PC-3 (cell line): ENCODE measurements at regions not wholly inside any gene's neighbourhood (a gene's known extent, or its start where the extent isn't known, plus 50 kb on each side); places are given as distances from the start of the nearest gene placed in this dataset.

Source experiments
- ATAC-seq: fragments of 200-7000 bp; cut with Tn5 transposase; 2 replicates; pipeline ENCODE4 v1.9.1; 2020; ENCODE audit warnings: mild to moderate bottlenecking, moderate library complexity
- BruUV-seq: library from RNA; stranded (reverse); fragments of 400-500 nt; replicated peaks from 2 replicates; lab custom pipeline; 2021; lab: Mats Ljungman, UMichigan
- CTCF ChIA-PET: fragments of 300-600 bp; sonication (Branson Sonifier 250); formaldehyde crosslinking; loops from one replicate; lab custom pipeline; 2022; ENCODE audit warnings: antibody characterized with exemption; lab: Charles Lee
- POLR2A ChIA-PET: fragments of 300-600 bp; sonication (Branson Sonifier 250); formaldehyde crosslinking; loops from one replicate; lab custom pipeline; 2022; ENCODE audit warnings: antibody characterized with exemption; ENCODE audit not compliant: unreplicated experiment; lab: Charles Lee
- DNase-seq: peaks from one replicate; pipeline ENCODE4 v3.0.0-alpha.2; 2015
- H2AFZ ChIP-seq: fragments of 300-600 bp; sonication (generic); 2 replicates; pipeline ENCODE4 v1.6.0; 2016; ENCODE audit warnings: antibody characterized with exemption, low read length
- H3F3A ChIP-seq: fragments of 300-600 bp; sonication (generic); one replicate; pipeline ENCODE4 v1.6.0; 2017; ENCODE audit warnings: antibody characterized with exemption, low read length, control low read depth, mild to moderate bottlenecking; ENCODE audit not compliant: unreplicated experiment
- H3K27ac ChIP-seq: fragments of 300-600 bp; sonication (generic); 2 replicates; pipeline ENCODE4 v1.5.1; 2016; ENCODE audit warnings: mild to moderate bottlenecking, low read length
- H3K27me3 ChIP-seq: fragments of 300-600 bp; sonication (generic); 2 replicates; pipeline ENCODE4 v1.6.1; 2016; ENCODE audit warnings: low read length, mixed read lengths
- H3K36me3 ChIP-seq: fragments of 300-600 bp; sonication (generic); 2 replicates; pipeline ENCODE4 v1.6.1; 2016; ENCODE audit warnings: low read depth, mixed run types, low read length, mixed read lengths
- H3K4me1 ChIP-seq: fragments of 300-600 bp; sonication (generic); 2 replicates; pipeline ENCODE4 v1.5.1; 2016; ENCODE audit warnings: low read length; ENCODE audit not compliant: insufficient read depth
- H3K4me2 ChIP-seq: fragments of 300-600 bp; sonication (generic); 2 replicates; pipeline ENCODE4 v1.6.0; 2016; ENCODE audit warnings: low read length
- H3K4me3 ChIP-seq: fragments of 300-600 bp; sonication (generic); 2 replicates; pipeline ENCODE4 v1.5.1; 2016; ENCODE audit warnings: mild to moderate bottlenecking, low read length, mixed read lengths
- H3K79me2 ChIP-seq: fragments of 300-600 bp; sonication (generic); 2 replicates; pipeline ENCODE4 v1.6.1; 2017; ENCODE audit warnings: low read length, mixed read lengths
- H3K9ac ChIP-seq: fragments of 300-600 bp; sonication (generic); 2 replicates; pipeline ENCODE4 v1.6.0; 2016; ENCODE audit warnings: mild to moderate bottlenecking, low read length
- H3K9me2 ChIP-seq: fragments of 300-600 bp; sonication (generic); replicated peaks from 2 replicates; pipeline ENCODE4 v1.6.1; 2016; ENCODE audit warnings: mixed run types, low read length, mixed read lengths
- H3K9me3 ChIP-seq: fragments of 300-600 bp; sonication (generic); 2 replicates; pipeline ENCODE4 v1.6.1; 2016; ENCODE audit warnings: low read length, mixed read lengths
- H4K20me1 ChIP-seq: fragments of 300-600 bp; sonication (generic); 2 replicates; pipeline ENCODE4 v1.6.1; 2016; ENCODE audit warnings: low read length, mixed read lengths
- EZH2 ChIP-seq: fragments of 300-600 bp; sonication (generic); IDR thresholded peaks from one replicate; pipeline ENCODE4 v1.6.1; 2017; ENCODE audit warnings: antibody characterized with exemption, mild to moderate bottlenecking, low read length; ENCODE audit not compliant: unreplicated experiment
- EZH2phosphoT487 ChIP-seq: fragments of 300-600 bp; sonication (generic); IDR thresholded peaks from 2 replicates; pipeline ENCODE4 v1.6.1; 2018; ENCODE audit warnings: mild to moderate bottlenecking, antibody characterized with exemption, low read length, borderline replicate concordance
- intact Hi-C: fragments of 100-400 bp; cut with micrococcal nuclease; formaldehyde crosslinking; loops from 2 replicates; pipeline ENCODE4 v1.9.0; 2023
- TF ChIP-seq, protein P1 (sequence below): fragments of 300-600 bp; sonication (generic); conservative IDR thresholded peaks from 2 replicates; pipeline ENCODE4 v1.5.1; 2017; ENCODE audit warnings: antibody characterized with exemption, low read depth, mild to moderate bottlenecking, low read length

- Histone ChIP-seq H3K9me2 (no peaks in the 10 kb centered on the region), H3F3A (no peaks in the 10 kb centered on the region), H3K9me3 (no peaks in the 10 kb centered on the region), H3K27ac (no peak overlapping the region), H4K20me1 (no peaks in the 10 kb centered on the region), H3K4me3 (no peak overlapping the region), H2AFZ (no peak overlapping the region), H3K4me1 (no peaks in the 10 kb centered on the region), H3K36me3 (no peaks in the 10 kb centered on the region), H3K9ac (no peak overlapping the region), H3K27me3 (no peaks in the 10 kb centered on the region), H3K79me2 (no peaks in the 10 kb centered on the region), H3K4me2 (no peak overlapping the region)
- BruUV-seq: no TSS peak
- TF ChIP-seq EZH2phosphoT487 (no peak), EZH2 (no peak)
- TF ChIP-seq, protein P1, sequence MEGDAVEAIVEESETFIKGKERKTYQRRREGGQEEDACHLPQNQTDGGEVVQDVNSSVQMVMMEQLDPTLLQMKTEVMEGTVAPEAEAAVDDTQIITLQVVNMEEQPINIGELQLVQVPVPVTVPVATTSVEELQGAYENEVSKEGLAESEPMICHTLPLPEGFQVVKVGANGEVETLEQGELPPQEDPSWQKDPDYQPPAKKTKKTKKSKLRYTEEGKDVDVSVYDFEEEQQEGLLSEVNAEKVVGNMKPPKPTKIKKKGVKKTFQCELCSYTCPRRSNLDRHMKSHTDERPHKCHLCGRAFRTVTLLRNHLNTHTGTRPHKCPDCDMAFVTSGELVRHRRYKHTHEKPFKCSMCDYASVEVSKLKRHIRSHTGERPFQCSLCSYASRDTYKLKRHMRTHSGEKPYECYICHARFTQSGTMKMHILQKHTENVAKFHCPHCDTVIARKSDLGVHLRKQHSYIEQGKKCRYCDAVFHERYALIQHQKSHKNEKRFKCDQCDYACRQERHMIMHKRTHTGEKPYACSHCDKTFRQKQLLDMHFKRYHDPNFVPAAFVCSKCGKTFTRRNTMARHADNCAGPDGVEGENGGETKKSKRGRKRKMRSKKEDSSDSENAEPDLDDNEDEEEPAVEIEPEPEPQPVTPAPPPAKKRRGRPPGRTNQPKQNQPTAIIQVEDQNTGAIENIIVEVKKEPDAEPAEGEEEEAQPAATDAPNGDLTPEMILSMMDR: no peak
- intact Hi-C loops: no loop called here
- no peak for ATAC-seq
- POLR2A ChIA-PET: no interaction called here
- CTCF ChIA-PET: no interaction called here
- DNase-seq: no peak
Measured at GRCh38 chr18:72444798-72445155, 99.4 kb downstream of the CBLN2 start.

GRCh38 chr18:72444111-72444797 lies 99.9 kb downstream of the CBLN2 start:
- Histone ChIP-seq H3K79me2 (no peaks in the 10 kb centered on the region), H3K9me2 (no peaks in the 10 kb centered on the region), H3K9ac (no peak overlapping the region), H3K36me3 (no peaks in the 10 kb centered on the region), H2AFZ (no peak overlapping the region), H3K27ac (no peak overlapping the region), H4K20me1 (no peaks in the 10 kb centered on the region), H3K4me3 (no peak overlapping the region), H3K4me1 (no peaks in the 10 kb centered on the region), H3K4me2 (no peak overlapping the region), H3K9me3 (no peaks in the 10 kb centered on the region), H3F3A (no peaks in the 10 kb centered on the region), H3K27me3 (no peaks in the 10 kb centered on the region)
- ChIA-PET POLR2A (no interaction called here), CTCF (no interaction called here)
- no TSS peak for BruUV-seq
- no peak for DNase-seq
- intact Hi-C loops: no loop called here
- ATAC-seq: no peak
- no peak for TF ChIP-seq EZH2
- TF ChIP-seq, protein P1: no peak
- no peak for TF ChIP-seq EZH2phosphoT487

DNA sequence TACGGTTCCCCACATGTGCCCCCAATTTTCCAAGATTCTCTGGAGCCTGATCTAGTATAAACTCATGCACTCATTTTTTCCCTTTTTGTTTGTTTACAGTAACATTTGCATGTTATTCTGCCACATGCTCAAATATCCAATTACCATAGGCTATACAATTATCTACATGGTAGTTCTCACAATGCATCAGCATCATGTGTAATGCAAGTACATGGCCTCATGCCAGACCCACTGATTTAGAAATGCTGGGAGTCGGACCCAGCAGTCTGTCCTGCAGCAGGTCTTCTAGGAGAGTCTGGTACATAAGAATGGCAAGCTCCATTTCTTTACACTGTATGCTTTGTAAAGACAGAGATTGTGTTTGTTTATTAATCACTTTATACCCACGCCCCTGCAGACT lies 107.7 kb downstream of the CBLN2 start:
- Histone ChIP-seq H3K4me2 (no peak overlapping the region), H3K27ac (no peak overlapping the region), H2AFZ (no peak overlapping the region), H3K4me1 (no peaks in the 10 kb centered on the region), H3K79me2 (no peaks in the 10 kb centered on the region), H4K20me1 (no peaks in the 10 kb centered on the region), H3K9me2 (no peaks in the 10 kb centered on the region), H3K27me3 (no peaks in the 10 kb centered on the region), H3K4me3 (no peak overlapping the region), H3F3A (no peaks in the 10 kb centered on the region), H3K9me3 (0 out of 2 replicates have a peak, but pooled peaks cover 4% of the 10 kb centered on the region), H3K36me3 (no peaks in the 10 kb centered on the region), H3K9ac (no peak overlapping the region)
- BruUV-seq: no TSS peak
- ATAC-seq (no peak), DNase-seq (no peak)
- intact Hi-C loops: no loop called here
- TF ChIP-seq, protein P1: no peak
- TF ChIP-seq EZH2 (no peak), EZH2phosphoT487 (no peak)
- ChIA-PET CTCF (no interaction called here), POLR2A (no interaction called here)
